AG08396 (cell line): ENCODE measurements at regions not wholly inside any gene's neighbourhood (a gene's known extent, or its start where the extent isn't known, plus 50 kb on each side); places are given as distances from the start of the nearest gene placed in this dataset.

Source experiments
- DNase-seq: peaks from one replicate; pipeline ENCODE4 v3.0.0; 2012; ENCODE audit warnings: low spot score, mixed read lengths

DNA sequence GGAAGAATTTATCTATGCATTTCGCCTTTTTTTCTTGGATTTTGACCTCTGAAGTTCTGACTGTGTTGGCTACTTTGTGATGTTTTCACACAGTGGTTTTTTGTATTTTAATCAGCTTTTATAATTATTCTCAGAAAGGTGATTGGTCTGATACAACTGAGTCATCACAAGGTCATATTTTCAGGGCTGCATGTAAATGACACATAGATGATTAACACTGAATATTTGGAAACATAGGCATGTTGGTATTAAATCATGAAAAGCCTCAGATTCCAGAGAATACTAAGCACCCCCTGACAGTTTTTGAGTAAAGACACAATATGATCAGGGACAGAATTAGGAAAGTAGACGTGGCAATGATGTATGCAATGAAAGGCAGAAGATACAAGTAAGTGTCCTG lies 175.5 kb upstream of the SLCO3A1 start:
- no peak for DNase-seq

DNA sequence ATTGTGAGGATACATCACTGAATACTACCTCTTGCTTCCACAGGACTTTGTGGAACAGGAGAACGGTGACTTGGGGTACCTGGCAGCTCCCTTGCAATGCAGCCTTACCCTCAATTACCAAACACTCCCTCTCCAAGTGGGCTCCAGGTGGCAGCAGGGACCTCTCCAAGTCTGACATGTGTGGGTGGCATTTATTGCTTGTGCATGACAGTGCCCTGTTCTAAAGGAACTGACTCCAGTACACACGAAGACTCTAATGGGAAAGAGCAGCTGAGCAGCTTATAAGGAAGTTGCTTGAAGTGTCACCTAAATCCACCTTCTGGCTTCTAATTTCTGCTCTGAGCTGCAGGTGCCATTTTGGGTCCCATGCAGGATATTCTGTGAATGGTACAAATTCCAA lies 174.1 kb upstream of the SLCO3A1 start:
- no peak for DNase-seq

- no peak for DNase-seq
Observed at GRCh38 chr15:91685436-91685835, 168.1 kb upstream of the SLCO3A1 start.

- DNase-seq, result no peak
Observed at GRCh38 chr15:91688811-91689210, 164.7 kb upstream of the SLCO3A1 start.

DNA sequence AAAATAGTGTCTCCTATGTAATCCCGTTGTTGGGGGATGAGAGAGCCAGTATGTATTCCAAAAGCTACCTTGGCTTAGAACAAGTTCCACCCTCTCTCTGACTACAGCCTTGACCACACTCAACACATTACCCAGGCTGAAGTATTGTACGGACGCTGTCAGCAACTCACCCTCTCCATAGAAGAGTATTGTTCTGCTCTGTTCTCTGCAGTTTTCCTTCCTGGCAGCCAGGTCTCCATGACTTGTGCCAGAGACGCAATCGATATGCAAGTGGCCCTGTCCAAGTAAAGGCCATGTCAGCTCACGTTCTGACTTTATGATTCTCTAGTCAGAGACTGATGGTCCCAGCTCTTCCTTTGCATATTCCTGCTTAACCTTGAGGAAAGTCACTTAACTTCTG lies 164.1 kb upstream of the SLCO3A1 start:
- no peak for DNase-seq

DNA sequence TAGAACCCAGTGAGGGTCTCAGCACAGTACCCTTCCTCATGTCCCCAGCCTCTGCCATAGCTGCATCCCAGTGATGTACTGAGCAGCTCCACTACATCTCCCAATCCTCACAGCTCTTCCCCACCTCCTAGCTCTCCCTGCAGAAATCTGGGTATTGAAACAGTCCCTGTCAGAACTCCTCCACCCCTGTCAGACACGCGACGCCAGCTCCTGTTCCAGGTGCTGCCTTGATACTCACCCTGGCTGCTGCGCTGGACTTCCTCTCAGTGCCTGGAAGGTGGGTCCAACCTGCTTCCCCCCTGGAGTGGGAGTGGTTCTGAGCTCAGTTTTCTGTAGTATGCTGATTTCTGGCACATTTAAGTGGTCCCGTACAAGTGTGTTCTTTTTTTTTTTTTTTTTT lies 160.9 kb upstream of the SLCO3A1 start:
- no peak for DNase-seq

DNA sequence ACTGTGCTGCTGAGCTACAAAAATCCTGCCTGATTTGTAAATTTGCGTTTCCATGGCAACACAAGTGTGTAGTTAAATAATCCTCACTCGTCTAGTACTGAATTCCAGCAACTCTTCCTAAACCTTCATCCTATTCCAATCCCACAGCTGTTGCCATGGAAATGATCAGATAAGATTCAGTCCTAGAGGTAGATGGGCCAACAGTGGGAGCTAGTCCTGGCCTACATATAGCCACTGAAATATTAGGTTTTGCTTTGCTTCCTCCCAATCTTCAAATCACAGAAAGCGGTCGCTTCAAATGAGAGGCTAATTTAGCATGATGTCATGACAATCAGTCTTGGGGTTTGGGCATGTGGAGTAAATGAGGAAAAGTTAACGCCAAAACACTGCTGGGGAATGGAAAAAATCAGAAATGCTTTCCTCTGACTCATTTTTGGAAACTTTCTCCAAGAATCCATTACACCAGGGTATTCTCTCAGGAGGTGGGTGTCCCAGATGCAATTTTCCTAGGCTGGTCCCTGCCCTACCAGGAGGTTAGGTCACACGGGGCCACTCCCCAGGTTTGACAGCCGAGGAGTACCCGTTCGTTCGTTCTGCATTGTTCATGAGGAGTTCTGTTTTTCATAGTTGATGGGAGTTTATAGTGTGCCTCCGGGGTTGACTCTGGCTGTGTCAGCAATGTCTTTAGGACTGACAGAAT lies 159.2 kb upstream of the SLCO3A1 start:
- peak; percentile 8 for DNase-seq

DNA sequence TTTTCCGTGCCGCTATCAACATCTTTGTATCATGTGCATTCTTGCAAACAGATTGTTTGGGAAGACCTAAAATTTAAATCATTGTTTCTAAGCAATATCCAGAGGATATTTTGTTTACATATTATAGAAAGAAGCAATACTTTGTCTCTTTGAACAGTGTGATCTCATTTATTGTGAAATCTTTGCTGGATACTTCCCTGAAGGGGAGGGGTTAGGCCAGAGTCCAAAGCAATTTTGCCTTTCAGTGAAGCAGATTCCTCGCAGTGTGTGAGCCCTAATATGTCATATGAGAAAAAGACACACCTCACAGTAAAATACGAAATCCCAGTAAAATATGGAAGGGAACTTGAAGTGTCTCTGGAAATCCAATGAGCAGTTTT lies 158.7 kb upstream of the SLCO3A1 start:
- DNase-seq, result peak; percentile 8

DNA sequence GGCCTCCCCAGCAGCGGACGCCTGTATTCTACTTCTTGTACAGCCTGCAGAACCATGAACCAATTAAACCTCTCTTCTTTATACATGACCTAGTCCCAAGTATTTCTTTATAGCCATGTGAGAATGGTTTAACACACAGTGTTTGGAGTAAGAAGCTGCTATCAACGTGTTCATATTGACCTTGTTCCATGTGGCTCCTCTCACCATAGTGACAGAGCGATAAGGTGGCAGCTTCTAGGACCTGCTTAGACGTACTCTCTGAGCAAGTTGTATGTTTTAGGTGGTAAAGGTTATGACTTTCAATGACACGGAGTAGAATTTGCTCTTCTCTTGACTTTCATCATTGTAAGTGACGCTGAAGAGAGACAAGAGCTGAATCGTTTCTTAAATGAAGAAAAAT lies 157.7 kb upstream of the SLCO3A1 start:
- DNase-seq, result no peak

GRCh38 chr15:91696981-91697380 lies 156.5 kb upstream of the SLCO3A1 start:
- no peak for DNase-seq

- no peak for DNase-seq
Observed at GRCh38 chr15:91698241-91698640, 155.3 kb upstream of the SLCO3A1 start.

DNA sequence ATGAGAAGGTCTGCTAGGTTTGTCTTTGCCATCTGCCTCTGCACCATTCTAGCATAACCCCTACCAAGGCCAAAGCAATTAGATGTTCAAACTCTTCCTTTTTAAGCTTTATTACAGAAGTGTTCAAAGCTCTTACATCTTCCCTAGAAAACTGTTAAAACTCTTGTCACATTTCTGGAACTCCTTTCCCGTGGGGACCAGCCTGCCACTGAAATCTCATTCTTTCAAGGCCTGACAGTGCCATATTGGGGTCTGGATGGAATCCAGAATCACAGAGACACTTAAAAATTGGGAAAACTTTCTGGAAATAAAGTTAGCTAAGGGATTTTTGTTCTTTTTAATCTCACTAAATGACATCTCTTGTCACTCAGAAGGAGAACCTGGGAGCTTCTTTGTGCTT lies 153.8 kb upstream of the SLCO3A1 start:
- DNase-seq, result no peak

GRCh38 chr15:91703274-91703673 lies 150.2 kb upstream of the SLCO3A1 start:
- no peak for DNase-seq

- no peak for DNase-seq
Observed at GRCh38 chr15:91704343-91704742, 149.2 kb upstream of the SLCO3A1 start.

GRCh38 chr15:91706322-91707032 lies 147.0 kb upstream of the SLCO3A1 start:
- peak; percentile 41 for DNase-seq

DNA sequence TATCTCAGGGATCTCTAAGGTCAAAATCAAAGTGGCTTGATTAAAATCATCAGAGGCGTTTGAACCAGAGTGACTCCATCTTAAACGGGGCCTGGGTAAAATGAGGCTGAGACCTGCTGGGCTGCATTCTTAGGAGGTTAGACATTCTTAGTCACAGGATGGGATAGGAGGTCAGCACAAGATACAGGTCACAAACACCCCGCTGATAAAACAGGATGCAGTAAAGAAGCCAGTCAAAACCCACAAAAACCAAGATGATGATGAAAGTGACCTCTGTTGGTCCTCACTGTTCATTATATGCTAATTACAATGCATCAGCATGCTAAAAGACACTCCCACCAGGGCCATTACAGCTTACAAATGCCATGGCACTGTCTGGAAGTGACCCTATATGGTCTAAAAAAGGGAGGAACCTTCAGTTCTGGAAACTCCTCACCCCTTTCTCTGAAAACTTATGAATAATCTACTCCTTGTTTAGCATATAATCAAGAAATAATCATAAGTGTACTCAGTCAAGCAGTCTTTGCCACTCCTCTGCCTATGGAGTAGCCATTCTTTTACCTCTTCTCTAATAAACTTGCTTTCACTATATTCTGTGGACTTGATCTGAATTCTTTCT lies 143.3 kb upstream of the SLCO3A1 start:
- no peak for DNase-seq

DNA sequence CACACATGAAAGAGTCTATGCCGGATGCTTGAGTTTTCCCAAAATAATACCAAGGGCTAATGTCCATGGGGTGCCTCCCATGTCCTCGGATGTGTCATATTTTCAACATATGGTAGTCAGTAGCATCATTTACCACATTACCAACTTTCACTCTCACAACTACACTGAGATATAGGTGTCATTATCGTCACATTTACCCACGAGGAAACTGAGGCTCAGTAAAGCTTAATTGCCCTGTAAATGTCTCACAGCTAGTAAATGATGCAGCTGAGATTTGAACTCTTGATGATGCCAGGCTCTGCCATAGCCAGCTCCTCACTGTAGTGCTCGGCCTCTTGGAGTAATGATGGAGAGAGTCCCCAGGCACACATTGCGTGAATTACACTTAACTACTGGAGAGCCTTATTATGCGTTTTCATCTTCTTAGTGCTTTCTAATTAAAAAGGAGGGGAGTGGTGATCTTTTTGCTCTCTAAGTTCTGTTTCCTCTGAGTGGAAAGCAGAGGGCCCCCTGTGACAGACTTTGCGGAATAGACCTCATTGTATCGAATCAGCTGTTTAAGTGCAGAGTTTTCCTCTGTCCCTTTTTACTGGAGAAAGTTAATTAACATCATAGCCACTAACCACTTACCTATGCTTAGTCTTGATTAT lies 142.0 kb upstream of the SLCO3A1 start:
- no peak for DNase-seq

GRCh38 chr15:91712286-91712685 lies 141.2 kb upstream of the SLCO3A1 start:
- DNase-seq, result no peak

GRCh38 chr15:91716536-91716935 lies 137.0 kb upstream of the SLCO3A1 start:
- no peak for DNase-seq

- no peak for DNase-seq
Observed at GRCh38 chr15:91717811-91718210, 135.7 kb upstream of the SLCO3A1 start.

GRCh38 chr15:91723959-91724358 lies 129.5 kb upstream of the SLCO3A1 start:
- DNase-seq, result no peak

- no peak for DNase-seq
Observed at GRCh38 chr15:91733661-91734060, 119.8 kb upstream of the SLCO3A1 start.
